ENCODE measurements at regions not wholly inside any gene's neighbourhood (a gene's known extent, or its start where the extent isn't known, plus 50 kb on each side); places are given as distances from the start of the nearest gene placed in this dataset.
"Not testable (repeated sequence)": the region's sequence is repeated elsewhere in the genome, so short reads cannot be mapped to it uniquely, and the experiment has no call there.

DNA sequence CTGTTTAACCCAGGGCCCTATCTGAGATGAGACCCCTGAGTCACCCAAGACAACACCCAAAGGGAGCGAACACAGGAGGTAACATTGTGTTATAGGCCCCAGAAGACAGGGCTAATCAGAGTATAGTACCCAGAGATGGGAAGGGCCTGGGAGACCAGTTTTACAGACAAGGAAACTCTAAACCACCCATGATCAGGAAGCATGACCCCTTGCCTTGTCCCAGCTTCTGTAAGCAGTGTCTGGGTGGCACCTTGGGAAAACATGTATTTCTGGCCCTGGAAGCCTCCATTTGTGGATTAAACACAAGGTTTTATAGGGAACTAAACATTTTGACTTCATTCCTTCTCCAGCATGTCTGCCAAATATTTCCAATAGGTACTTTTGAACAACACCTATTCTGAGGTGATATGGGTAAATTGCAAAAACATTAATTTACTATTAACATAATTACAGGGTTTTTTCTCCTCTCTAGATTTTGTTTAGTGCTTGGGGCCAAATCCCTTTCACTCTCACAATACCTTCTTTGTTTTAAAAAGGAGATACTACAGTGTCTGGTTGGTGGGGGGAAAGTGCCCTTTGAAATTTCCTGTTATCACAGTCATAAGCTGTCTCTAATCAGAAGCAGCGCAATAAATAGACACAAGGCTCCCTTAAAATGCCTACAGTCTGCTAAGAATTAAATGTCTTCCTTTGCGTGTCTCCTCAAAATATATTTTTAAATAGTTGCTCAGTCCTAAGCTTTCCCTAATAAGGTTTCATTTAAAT, 341.1 kb downstream of the BCL11A start:
- no peaks in the 10 kb centered on the region for H3K36me3 ChIP-seq
- 80% methylated on average over 3 of the region's 3 CpGs for WGBS
- no peak overlapping the region for H3K4me3 ChIP-seq
- no peak for TF ChIP-seq POLR2AphosphoS5 (IDR thresholded peaks at IDR 0.05)
- TF ChIP-seq CTCF (IDR thresholded peaks at IDR 0.05), result no peak
- TF ChIP-seq POLR2A (IDR thresholded peaks at IDR 0.05), result no peak
- TF ChIP-seq EP300 (IDR thresholded peaks at IDR 0.05), result no peak
- peaks cover 34% of the 10 kb centered on the region for H3K4me1 ChIP-seq
- DNase-seq (ENCODE audit: low spot score in 2 of 2), result no peak
- no peaks in the 10 kb centered on the region for H3K9me3 ChIP-seq
- no peak overlapping the region for H3K27ac ChIP-seq
- H3K27me3 ChIP-seq, result no peaks in the 10 kb centered on the region

DNA sequence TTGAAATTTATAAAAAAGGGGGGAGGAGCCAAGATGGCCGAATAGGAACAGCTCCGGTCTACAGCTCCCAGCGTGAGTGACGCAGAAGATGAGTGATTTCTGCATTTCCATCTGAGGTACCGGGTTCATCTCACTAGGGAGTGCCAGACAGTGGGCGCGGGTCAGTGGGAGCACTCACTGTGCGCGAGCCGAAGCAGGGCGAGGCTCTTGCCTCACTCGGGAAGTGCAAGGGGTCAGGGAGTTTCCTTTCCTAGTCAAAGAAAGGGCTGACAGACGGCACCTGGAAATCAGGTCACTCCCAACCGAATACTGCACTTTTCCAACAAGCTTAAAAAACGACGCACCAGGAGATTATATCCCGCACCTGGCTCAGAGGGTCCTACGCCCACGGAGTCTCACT, 364.4 kb downstream of the BCL11A start:
- not testable (repeated sequence) for DNase-seq (ENCODE audit: low spot score in 2 of 2); H3K4me3 ChIP-seq; H3K27ac ChIP-seq; H3K36me3 ChIP-seq; H3K9me3 ChIP-seq; H3K27me3 ChIP-seq; H3K4me1 ChIP-seq
- 94% methylated on average over 19 of the region's 19 CpGs for WGBS

GRCh38 chr2:60175290-60175689, 378.2 kb downstream of the BCL11A start:
- no peaks in the 10 kb centered on the region for H3K36me3 ChIP-seq
- DNase-seq (ENCODE audit: low spot score in 2 of 2), result no peak
- H3K4me1 ChIP-seq, result no peaks in the 10 kb centered on the region
- no peak overlapping the region for H3K27ac ChIP-seq
- no peak overlapping the region for H3K4me3 ChIP-seq
- no peaks in the 10 kb centered on the region for H3K27me3 ChIP-seq
- TF ChIP-seq CTCF (IDR thresholded peaks at IDR 0.05) (no peak), EP300 (IDR thresholded peaks at IDR 0.05) (no peak), POLR2A (IDR thresholded peaks at IDR 0.05) (no peak), POLR2AphosphoS5 (IDR thresholded peaks at IDR 0.05) (no peak)
- no peaks in the 10 kb centered on the region for H3K9me3 ChIP-seq

DNA sequence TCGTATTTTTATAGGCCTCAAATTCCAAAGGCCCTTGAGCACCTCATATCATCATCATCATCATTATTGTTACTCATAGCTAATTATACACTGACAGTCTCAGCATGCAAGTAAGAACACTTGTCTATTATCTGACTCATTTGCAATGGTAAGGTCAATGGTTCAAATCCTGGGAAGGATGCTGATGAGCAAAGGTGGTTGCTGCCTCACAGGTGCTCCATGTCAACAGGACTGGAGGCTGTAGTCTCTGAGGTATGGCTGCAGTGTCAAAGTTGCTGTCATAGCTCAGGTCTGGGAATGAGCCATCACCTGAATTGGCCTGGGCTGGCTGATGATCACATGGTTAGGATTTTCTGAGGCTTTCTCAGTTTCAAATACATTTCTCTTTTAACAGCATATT, 379.3 kb downstream of the BCL11A start:
- Histone ChIP-seq H3K36me3 (no peaks in the 10 kb centered on the region), H3K27ac (no peak overlapping the region), H3K9me3 (no peaks in the 10 kb centered on the region), H3K27me3 (no peaks in the 10 kb centered on the region), H3K4me3 (no peak overlapping the region), H3K4me1 (no peaks in the 10 kb centered on the region)
- no peak for TF ChIP-seq POLR2AphosphoS5 (IDR thresholded peaks at IDR 0.05)
- 68% methylated on average over 1 of the region's 1 CpG for WGBS
- DNase-seq (ENCODE audit: low spot score in 2 of 2), result no peak

- 93% methylated on average over 3 of the region's 3 CpGs for WGBS
- no peak for DNase-seq (ENCODE audit: low spot score in 2 of 2)
These were observed 380.7 kb downstream of the BCL11A start for GRCh38 chr2:60172801-60173200.

DNA sequence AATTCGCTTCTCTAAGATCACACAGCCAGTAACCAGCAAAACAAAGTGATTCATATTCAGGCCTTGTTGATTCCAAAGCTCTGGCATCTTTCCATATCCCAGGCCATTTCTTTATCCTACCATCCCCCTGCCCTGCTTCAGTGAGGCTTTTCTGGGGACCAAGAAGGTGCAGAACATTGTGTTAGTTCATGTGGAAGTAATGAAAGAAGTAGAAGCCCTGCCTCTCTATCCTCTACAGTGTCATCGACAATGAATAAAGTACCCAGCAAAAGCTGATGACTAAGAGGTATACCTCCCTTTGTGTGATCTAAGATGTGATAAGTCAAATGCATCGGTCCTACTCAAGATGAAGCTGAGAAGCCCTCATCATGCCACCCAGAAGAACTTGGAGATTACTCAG, 383.2 kb downstream of the BCL11A start:
- 83% methylated on average over 3 of the region's 3 CpGs for WGBS
- no peaks in the 10 kb centered on the region for H3K9me3 ChIP-seq
- no peak for DNase-seq (ENCODE audit: low spot score in 2 of 2)

More at GRCh38 chr2:60172801-60173200, 380.7 kb downstream of the BCL11A start:
- H3K27ac ChIP-seq, result no peak overlapping the region
- H3K4me1 ChIP-seq, result no peaks in the 10 kb centered on the region
- H3K4me3 ChIP-seq, result no peak overlapping the region
- H3K27me3 ChIP-seq, result no peaks in the 10 kb centered on the region
- TF ChIP-seq CTCF (IDR thresholded peaks at IDR 0.05) (no peak), EP300 (IDR thresholded peaks at IDR 0.05) (no peak), POLR2AphosphoS5 (IDR thresholded peaks at IDR 0.05) (no peak), POLR2A (IDR thresholded peaks at IDR 0.05) (no peak)
- no peaks in the 10 kb centered on the region for H3K36me3 ChIP-seq
- no peaks in the 10 kb centered on the region for H3K9me3 ChIP-seq

More for the DNA sequence above, 383.2 kb downstream of the BCL11A start:
- no peak overlapping the region for H3K27ac ChIP-seq
- no peaks in the 10 kb centered on the region for H3K27me3 ChIP-seq
- H3K36me3 ChIP-seq, result no peaks in the 10 kb centered on the region
- H3K4me1 ChIP-seq, result no peaks in the 10 kb centered on the region
- TF ChIP-seq CTCF (IDR thresholded peaks at IDR 0.05) (no peak), EP300 (IDR thresholded peaks at IDR 0.05) (no peak), POLR2A (IDR thresholded peaks at IDR 0.05) (no peak), POLR2AphosphoS5 (IDR thresholded peaks at IDR 0.05) (no peak)
- H3K4me3 ChIP-seq, result no peak overlapping the region
